ENCODE measurements at regions not wholly inside any gene's neighbourhood (a gene's known extent, or its start where the extent isn't known, plus 50 kb on each side); places are given as distances from the start of the nearest gene placed in this dataset.
A peak's percentile ranks its signal among the peaks of the same experiment; 100 is the strongest.
"Not testable (repeated sequence)": the region's sequence is repeated elsewhere in the genome, so short reads cannot be mapped to it uniquely, and the experiment has no call there.

DNA sequence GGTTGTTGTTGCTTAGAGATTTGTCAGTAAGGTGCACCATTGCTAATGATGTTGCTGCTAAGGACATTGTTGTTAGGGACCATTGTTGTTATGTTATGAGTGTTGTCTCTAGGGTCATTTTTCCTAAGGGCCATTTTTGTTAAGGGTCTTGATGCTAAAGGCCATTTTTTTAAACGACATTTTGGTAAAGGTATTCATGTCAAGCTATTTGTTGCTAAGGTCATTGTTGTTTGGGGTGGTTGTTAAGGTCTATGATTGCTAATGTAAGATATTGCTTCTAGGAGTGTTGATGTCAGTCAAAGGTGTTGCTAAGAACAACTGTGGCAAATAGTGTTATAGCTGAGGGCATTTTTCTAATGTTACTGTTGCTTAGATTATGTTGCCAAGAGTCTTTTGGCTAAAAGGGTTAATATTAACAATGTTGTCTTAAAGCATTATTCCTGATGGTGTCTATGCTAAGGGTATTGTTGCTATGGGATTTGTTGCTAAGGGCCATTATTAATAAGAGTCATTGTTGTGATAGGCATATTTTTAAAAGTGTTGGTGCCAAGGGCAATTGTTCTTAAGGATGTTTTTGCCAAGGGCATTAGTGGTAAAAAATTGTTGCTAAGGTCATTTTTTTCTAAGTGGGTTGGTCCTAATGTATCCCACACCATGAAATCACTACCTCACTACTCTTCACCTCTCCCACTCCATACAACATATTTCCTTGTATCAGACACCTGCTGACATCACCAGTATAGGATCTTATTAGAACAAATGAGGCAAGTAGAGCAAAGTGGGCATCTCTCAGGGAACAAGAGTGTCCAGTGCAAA lies 56.2 kb downstream of the SPATA31A6 start:
- DNase-seq (ENCODE audit: low spot score) = peak; percentile 0

DNA sequence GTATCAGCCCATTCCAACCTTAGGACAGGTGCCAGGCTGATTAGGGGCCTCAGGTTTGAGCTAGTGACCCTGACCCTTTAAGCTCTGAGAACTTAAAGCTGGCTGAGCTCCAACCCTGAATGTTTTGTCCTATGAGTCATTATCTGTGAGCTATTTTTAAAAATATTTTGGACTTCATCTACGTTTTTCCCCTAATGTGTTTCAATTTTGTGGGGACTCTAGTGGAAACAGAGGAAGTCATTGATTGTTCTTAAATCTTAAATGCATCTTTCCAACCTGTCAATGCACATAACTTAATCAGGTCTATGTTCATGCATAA lies 56.8 kb downstream of the SPATA31A6 start:
- DNase-seq (ENCODE audit: low spot score) = not testable (repeated sequence)

DNA sequence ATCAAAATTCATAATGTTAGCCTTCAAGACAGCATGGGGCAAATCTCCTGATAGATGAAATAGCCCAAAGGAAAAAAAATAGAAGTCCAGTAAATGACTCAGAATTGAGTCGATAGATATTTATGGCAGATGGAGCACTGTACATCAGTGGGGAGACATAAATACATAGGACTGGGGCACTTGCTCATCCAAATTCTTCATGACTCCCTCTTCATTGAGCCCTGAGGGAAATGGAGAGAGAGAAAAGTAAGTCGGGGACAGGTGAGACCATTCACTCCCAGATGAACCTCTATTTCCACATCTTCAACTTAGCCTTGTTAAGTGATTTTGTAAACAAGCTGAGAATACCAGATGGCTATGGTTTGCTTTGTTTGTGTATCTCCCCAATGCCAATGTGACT lies 59.8 kb downstream of the SPATA31A6 start:
- not testable (repeated sequence) for DNase-seq (ENCODE audit: low spot score)

DNA sequence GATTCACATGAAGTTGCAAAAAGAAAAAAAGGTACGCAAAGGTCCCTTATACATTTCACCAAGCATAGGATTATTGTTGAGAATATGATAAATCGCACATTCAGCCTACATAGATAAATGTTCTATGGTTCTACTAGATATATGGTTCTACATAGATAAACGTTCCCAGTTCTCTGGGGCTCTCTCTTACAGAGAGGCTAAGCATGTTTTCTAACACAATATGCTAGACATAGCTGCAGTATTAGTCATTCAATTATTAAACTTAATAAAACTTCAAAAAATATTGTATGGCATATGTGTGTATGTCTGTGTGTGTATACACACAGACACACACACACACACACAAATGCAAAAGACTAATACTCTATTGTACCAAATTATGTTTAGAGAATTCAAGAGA lies 60.4 kb downstream of the SPATA31A6 start:
- not testable (repeated sequence) for DNase-seq (ENCODE audit: low spot score)

DNA sequence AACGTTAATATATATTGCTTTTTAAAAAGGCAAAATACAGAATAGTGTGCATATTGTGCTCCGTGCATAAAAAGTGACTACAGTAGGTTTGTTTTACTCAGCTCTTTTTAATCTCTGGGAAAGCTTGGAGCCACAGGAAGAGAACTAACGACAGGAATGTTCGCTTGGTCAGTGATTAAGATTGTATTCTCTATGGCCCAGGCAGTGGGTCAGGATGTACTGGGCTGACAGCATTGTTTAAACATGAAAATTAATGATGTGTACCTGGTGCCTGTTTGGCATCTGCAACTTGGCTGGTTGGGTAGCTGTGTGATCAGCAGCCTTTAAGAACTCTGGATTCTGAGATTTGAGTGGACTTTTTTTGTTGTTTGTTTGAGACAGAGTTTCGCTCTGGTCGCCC lies 85.3 kb downstream of the SPATA31A6 start:
- not testable (repeated sequence) for DNase-seq (ENCODE audit: low spot score)

DNA sequence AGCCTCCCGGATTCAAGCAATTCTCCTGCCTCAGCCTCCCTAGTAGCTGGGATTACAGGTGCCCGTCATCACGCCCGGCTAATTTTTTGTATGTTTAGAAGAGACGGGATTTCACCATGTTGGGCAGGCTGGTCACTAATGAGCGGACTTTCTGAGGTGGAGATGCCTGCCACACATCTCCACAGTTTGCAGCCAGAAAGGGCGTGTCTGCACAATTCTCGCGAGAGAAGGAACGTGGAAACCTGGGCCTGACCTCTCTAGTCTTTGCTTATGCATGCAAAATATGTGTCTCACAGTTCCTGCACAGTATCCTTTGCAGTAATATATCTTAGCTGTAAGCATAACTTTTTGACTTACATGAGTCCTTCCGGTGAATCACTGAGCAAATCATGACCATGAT lies 85.7 kb downstream of the SPATA31A6 start:
- DNase-seq (ENCODE audit: low spot score) = not testable (repeated sequence)

DNA sequence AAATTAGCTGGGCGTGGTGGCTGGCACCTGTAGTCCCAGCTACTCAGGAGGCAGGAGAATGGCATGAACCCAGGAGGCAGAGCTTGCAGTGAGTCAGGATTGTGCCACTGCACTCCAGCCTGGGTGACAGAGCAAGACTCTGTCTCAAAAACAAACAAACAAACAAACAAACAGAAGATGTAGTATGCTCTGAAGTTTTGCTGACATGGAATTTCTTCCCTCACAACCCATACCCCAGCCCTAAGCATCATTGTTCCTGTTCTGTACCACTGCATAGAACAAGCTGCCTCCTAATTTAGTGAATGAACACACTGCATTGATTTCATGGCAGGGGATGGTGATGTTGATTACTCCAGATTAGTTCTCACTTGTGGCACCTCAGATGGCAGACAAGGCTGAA lies 89.7 kb downstream of the SPATA31A6 start:
- DNase-seq (ENCODE audit: low spot score) = not testable (repeated sequence)

DNA sequence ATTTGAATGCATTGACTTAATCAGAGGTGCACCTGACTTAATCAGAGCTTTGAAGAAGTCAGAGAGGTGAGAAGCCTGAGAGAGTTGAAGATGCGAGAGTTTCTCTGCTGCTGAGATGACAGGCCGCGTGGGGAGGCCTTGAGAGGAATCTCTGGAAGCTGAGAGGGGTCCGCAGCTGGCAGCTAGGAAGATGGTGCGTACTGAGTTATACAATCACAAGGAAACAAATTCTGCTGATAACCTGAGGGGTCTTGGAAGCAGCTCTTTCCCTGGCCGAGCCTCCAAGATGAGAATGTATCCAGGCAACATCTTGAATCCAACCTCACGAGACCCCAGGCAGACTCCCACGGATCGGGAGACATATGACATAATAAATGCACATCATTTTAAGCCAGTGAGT lies 91.7 kb downstream of the SPATA31A6 start:
- no peak for DNase-seq (ENCODE audit: low spot score)

DNA sequence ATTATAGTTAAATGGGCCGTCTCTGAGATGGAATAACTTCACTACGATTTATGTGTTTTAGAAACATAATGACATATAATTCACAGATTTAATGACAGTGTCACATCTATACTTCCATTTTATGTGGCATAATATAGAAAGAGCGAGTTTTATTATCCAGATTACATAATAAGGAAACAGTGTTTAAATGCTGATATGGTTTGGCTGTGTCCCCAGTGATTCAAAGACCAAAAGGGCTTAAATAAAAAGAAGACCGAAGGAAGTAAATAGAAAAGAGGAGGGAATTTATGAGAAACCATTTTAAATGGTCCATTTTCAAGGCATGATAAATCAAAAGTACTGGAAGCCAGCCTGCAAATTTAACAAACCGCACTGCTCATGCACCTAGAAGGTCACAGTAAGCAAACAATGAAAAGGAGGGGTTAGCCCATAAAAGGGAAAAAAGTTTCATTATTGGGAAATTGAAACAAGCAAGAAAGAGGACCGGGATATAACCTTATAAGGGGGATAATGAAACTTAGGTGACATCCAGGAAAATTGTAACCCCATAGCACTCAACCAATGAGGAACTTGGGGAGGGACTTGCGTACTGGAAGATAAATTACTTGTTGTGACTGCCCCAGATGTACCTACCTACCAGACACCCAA lies 99.2 kb downstream of the SPATA31A6 start:
- not testable (repeated sequence) for DNase-seq (ENCODE audit: low spot score)

DNA sequence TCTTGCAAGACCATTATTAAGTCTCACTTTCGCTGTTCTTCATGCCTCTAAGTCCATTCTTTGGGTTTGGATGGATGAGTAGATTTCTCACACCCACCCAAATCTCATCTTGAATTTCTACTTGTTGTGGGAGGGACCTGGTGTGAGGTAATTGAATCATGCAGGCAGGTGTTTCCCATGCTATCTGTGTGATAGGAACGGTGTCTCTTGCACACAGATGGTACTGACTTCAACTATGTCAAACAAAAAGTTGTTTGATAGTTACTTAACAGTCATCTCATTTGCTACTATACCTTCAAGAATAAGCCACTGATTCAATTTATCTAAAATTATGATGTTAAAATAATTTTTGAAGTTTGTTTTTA lies 99.7 kb downstream of the SPATA31A6 start:
- DNase-seq (ENCODE audit: low spot score) = not testable (repeated sequence)

DNA sequence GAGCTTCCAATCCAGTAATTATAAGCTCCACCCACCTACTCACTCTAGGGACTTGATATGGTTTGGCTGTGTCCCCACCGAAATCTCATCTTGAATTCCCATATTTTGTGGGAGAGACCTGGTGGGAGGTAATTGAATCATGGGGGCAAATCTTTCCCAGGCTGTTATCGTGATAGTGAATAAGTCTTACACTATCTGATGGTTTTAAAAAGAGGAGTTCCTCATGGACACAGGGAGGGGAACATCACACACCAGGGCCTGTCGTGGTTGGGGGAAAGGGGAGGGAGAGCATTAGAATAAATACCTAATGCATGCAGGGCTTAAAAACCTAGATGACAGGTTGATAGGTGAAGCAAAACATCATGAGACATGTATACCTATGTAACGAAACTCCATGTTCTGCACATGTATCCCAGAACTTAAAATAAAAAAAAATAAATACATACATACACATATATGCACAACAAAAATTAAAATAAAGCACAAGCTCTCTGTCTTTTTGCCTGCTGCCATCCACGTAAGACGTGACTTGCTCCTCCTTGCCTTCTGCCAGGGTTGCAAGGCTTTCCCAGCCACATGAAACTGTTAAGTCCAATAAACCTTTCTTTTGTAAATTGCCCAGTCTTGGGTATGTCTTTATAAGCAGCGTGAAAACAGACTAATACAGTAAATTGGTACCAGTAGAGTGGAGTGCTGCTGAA lies 102.8 kb downstream of the SPATA31A6 start:
- DNase-seq (ENCODE audit: low spot score) = not testable (repeated sequence)

DNA sequence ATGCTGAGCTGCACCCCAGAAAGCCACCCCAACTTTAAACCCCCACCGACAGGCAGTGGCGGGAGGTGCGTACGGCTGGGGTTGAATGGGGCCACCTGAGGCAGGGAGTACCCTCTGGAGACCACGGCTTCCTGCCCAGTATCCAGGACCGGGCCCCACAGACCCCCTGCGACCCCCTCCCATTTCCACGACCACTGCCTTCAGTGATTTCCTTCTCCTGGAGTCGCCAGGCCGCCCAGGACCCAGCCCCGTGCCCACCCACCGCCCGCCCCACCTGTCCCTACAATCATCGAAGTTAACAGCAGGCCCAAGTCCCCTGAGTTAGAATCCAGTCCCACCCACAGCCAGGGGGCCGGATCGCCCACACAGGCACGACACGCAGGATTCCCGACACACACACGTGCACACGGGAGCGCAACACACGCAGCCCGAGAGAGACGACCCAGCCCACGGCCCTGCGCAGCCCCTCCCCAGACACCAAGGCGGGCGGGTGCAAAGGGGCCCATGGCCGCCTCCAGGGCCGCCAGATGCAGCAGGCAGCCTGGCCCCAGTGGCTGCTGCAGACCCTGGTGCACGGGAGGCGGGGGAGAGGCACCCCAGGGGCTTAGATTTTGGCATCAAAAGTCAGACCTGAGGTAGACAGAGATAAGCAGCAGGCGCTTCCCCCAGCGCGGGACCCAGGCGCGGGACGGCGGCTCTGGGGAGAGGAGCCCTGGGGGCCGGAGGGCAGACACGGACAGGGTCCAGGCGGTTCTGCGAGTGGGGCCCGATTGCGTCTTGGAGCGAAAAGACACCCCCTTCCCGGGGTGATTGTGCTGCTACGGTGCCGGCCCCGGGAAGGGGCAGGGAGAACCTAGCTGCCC lies 104.8 kb downstream of the SPATA31A6 start:
- DNase-seq (ENCODE audit: low spot score) = not testable (repeated sequence)

DNA sequence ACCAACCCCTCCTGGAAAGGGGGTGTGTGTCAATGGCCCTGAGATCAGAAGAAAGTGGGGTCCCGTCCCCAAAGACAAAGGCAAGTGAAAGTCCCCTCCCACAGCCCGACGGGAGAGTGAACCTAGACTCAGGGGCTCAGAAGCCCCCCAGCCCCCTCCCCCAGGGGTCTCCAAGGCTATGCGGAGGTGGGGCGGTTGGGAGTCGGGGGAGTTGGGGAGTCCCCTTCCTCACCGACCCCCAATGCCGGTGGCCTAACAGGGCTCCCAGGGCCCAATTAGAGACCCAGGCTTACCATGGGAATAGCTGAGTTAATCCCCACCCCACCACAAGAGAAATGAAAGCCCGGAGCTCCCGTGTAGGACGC lies 105.4 kb downstream of the SPATA31A6 start:
- not testable (repeated sequence) for DNase-seq (ENCODE audit: low spot score)

DNA sequence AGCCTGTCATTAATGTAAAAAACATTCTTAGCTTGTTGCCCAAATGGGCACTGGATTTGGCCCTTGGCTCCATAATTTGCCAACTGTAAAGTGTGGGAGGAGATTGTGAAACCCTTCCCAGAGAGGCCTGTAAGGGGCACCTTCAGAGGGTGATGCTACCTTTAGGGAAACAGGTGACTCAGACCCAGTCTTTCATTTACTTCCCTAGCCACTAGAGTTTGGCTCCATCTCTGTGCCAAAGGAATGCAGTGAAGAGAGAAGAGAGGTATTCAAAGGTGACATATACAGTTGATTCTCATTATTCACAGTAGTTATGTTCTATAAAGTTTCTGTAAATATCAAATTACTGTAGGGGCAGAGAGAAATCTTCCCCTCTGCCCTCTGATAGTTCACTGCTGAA lies 116.7 kb downstream of the SPATA31A6 start:
- DNase-seq (ENCODE audit: low spot score) = not testable (repeated sequence)

DNA sequence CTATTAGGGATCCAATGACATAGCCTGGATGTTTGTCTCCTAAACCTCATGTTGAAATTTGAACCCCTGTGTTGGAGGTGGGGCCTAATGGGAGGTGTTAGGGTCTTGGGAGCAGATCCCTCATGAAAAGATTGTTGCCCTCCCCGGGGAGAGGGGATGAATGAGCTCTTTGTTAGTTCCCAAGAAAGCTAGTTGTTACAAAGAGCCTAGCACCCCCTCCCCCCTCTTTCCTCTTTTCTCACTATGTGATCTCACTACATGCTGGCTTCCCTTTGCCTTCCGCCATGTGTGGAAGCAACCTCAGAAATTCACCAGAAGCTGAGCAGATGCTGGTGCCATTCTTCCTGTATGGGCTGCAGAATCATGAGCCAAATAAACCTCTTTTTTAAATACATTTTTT lies 123.2 kb downstream of the SPATA31A6 start:
- DNase-seq (ENCODE audit: low spot score) = not testable (repeated sequence)

DNA sequence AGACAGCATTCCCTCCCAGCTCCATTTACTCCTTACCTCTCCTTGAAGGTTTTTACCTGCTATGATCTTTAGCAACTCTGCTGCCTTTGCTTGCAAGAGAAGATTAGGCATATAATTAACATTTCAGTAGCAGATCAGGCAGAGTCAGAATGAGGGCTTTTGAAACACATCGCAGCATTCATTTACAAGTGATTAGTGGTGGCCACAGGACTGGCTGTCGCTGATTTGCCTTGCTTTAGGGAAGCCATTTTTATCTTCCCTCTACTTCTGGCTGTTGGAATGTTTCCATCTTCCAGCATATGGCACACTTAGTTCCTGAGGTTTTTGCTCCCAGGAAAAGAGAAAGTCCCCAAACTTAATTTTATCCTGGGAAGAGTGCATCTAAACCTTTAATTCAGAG lies 124.0 kb downstream of the SPATA31A6 start:
- DNase-seq (ENCODE audit: low spot score) = not testable (repeated sequence)

DNA sequence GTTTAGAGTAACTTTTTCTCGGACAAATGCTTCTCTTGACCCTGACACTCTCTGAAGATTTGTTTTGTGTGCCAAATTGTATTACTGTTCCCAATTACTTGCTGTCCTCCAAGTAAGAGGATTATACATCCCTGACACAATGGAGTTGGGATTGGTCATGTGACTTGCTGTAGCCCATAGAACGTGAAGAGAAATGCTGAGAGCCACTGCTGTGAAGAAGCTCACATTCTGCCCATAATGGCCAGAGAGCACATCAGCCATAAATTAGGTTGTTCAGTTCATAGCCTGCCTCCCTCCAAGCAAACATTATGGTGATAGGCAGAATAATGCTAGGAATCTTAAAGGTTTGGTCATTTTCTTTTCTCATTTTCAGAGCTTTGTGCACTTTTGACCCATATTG lies 127.5 kb downstream of the SPATA31A6 start:
- DNase-seq (ENCODE audit: low spot score) = not testable (repeated sequence)

DNA sequence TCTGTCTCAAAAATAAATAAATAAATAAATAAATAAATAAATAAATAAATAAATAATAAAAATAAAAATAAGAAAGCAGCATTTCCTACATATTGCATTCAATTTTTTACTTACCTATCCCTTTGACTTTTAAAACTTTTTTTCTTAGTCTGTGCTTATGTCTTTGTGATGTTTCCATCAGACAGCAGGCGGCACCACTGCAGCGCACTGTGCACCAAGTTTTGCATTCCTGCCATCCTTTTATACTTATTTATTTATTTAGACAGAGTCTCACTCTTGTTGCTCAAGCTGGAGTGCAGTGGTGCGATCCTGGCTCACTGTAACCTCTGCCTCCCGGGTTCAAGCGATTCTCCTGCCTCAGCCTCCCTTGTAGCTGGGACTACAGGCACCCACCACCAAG lies 132.6 kb downstream of the SPATA31A6 start:
- DNase-seq (ENCODE audit: low spot score) = not testable (repeated sequence)

DNA sequence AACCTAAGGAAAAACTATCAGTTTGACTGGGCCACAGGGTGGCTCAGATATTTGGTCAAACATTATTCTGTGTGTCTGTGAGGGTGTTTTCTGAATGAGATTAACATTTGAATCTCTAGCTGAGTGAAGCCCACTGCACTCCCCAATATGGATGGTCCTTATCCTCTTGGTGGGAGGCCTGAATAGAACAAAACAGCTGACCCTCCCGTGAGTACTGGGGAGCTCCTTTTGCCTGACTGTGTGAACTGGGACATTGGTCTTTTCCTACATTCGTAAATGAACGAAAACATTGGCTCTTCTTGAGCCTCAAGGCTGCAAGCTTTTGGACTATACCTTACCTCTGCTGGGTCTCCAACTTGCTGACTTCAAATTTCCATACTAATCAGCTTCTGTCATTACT lies 134.2 kb downstream of the SPATA31A6 start:
- DNase-seq (ENCODE audit: low spot score) = not testable (repeated sequence)

DNA sequence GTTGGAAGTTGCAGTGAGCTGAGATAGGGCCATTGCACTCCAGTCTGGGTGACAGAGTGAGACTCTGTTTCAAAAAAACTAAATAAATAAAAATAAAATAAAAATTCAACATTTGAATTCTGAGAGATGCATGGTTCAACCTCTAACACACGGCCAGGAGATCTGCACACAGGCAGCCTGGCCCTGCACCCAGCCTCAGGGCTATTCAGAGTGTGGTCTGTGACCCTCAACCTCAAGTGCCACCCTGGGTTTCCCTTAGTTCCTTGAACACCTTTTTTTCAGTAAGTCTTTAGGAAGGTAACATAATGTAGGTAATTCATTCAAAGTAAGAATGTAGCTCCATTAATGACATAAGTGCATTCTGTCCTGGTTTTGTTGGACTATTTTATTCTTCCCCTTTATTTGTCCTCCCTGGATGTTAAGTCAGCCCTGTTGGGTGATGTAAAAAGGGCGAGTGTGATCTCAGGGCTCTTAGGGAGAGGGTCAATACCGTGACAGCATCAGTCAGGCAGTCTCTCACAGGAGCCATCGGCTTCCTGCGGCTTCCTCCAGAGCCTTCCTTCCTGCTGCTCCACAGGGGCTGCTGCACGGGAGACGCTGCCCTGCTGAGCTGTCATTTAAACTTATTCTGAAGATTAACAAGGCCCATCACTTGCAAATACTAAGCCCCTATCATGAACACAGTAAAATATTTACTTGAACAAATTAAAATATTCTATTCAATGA lies 139.8 kb downstream of the SPATA31A6 start:
- DNase-seq (ENCODE audit: low spot score) = not testable (repeated sequence)

DNA sequence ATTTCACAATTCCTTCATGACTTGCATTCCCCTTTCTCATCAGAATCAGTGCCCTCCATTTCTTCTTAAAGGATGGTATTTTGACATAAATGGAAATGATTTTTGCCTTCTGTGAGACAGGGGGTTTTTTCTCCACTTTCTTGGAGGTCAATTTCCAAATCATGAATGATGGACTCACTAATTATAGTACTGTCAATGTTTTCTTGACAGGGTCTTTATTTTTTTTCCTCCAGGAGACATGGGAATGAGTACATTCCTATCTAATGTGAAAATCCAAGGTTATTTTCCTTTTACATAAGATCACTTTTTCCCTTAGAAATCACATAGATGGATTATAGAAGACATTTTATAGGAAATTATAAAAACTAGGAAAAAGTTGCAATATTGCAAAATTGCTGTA lies 141.7 kb downstream of the SPATA31A6 start:
- not testable (repeated sequence) for DNase-seq (ENCODE audit: low spot score)
